Left ventricle myocardium inferior (tissue), 1 donor: ENCODE measurements at regions not wholly inside any gene's neighbourhood (a gene's known extent, or its start where the extent isn't known, plus 50 kb on each side); places are given as distances from the start of the nearest gene placed in this dataset.

ENCODE experiments used
- DNase-seq: peaks from one replicate; pipeline ENCODE4 v3.0.0-alpha.2; 2020
- H3K27ac ChIP-seq: fragments of 200-600 bp; replicated peaks from 2 replicates; pipeline ENCODE4 v1.8.0; 2021
- H3K27me3 ChIP-seq: fragments of 200-600 bp; 2 replicates; pipeline ENCODE4 v1.8.0; 2021; ENCODE audit warnings: low read depth
- H3K36me3 ChIP-seq: fragments of 200-600 bp; 2 replicates; pipeline ENCODE4 v1.8.0; 2021
- H3K4me1 ChIP-seq: fragments of 200-600 bp; 2 replicates; pipeline ENCODE4 v1.8.0; 2021
- H3K4me3 ChIP-seq: fragments of 200-600 bp; 2 replicates; pipeline ENCODE4 v1.8.0; 2021; ENCODE audit warnings: mild to moderate bottlenecking, moderate library complexity
- H3K9me3 ChIP-seq: fragments of 200-600 bp; replicated peaks from 2 replicates; pipeline ENCODE4 v1.8.0; 2021
- CTCF ChIP-seq: fragments of 200-600 bp; IDR thresholded peaks from 2 replicates; pipeline ENCODE4 v1.8.0; 2021; ENCODE audit warnings: antibody characterized with exemption, mild to moderate bottlenecking, borderline replicate concordance
- intact Hi-C: fragments of 100-400 bp; cut with micrococcal nuclease; formaldehyde crosslinking; loops from one replicate; pipeline ENCODE4 v1.11.0; 2022
- donor health status: DM: no; HTN: yes; CAD: no; lungs with severe emphysema.

- intact Hi-C loops: no loop called here
These were observed 380.4 kb downstream of the POM121L12 start for GRCh38 chr7:53415816-53416215.

GRCh38 chr7:53418834-53419482, 383.5 kb downstream of the POM121L12 start:
- intact Hi-C loops: no loop called here
- Histone ChIP-seq H3K27ac (no peak overlapping the region), H3K36me3 (no peaks in the 10 kb centered on the region), H3K4me1 (no peaks in the 10 kb centered on the region), H3K9me3 (peaks cover 4% of the 10 kb centered on the region), H3K4me3 (no peak overlapping the region), H3K27me3 (no peaks in the 10 kb centered on the region)
- no peak for DNase-seq
- TF ChIP-seq CTCF: no peak

More at GRCh38 chr7:53415816-53416215, 380.4 kb downstream of the POM121L12 start:
- Histone ChIP-seq H3K4me3 (no peak overlapping the region), H3K27ac (no peak overlapping the region), H3K27me3 (no peaks in the 10 kb centered on the region), H3K9me3 (peaks cover 5% of the 10 kb centered on the region), H3K4me1 (no peaks in the 10 kb centered on the region), H3K36me3 (no peaks in the 10 kb centered on the region)
- no peak for DNase-seq
- no peak for TF ChIP-seq CTCF

DNA sequence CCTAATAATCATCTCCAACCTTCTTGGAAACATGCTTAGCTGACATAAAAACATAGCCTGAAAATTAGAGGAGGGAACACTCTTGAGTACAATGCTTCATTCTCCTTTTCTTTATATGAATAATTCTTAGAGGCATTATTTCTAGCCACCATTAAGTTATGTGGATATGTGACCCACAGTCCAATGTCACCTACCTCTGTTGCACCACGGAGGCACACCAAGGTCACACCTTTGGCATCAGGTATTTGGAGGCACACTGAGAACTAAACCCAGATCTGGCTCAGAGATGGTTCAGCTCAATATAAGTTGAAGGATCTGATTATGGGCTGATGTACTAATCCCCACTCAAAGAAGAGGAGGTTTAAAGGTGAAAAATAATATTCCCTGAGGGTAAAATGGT, 385.1 kb downstream of the POM121L12 start:
- Histone ChIP-seq H3K9me3 (no peaks in the 10 kb centered on the region), H3K4me1 (no peaks in the 10 kb centered on the region), H3K4me3 (no peak overlapping the region), H3K27me3 (no peaks in the 10 kb centered on the region), H3K27ac (no peak overlapping the region), H3K36me3 (no peaks in the 10 kb centered on the region)
- intact Hi-C loops: no loop called here
- TF ChIP-seq CTCF: no peak
- DNase-seq: no peak

- Histone ChIP-seq H3K9me3 (no peaks in the 10 kb centered on the region), H3K4me1 (no peaks in the 10 kb centered on the region), H3K36me3 (no peaks in the 10 kb centered on the region), H3K4me3 (no peak overlapping the region), H3K27me3 (no peaks in the 10 kb centered on the region), H3K27ac (no peak overlapping the region)
- intact Hi-C loops: no loop called here
- DNase-seq: no peak
- no peak for TF ChIP-seq CTCF
These were observed 386.9 kb downstream of the POM121L12 start for GRCh38 chr7:53422291-53422690.

DNA sequence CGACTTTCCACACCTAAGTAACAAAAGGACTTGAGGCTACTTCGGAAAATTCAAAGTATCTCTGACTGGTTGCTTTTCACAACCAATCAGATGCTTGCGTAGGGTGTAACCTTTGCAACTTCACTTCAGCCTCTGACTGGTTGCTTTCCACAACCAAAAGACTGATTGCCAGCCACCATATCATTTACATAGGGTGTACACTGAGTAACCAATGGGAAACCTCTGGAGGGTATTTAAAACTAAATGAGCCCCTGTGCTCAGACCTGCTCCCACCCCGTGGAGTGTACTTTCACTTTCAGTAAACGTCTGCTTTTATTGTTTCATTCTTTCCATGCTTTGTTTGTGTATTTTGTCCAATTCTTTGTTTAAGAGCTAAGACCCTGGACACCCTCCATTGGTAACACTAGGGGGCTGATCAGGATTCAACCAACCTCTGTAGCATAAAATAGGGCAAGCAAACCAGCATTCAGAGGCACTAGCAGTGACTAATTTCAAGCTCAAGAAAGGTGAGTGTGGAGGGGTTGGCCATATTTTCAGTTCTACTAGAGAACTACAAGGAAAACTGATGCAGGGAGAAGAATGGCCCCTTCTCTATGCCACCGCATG, 390.8 kb downstream of the POM121L12 start:
- Histone ChIP-seq H3K9me3 (peaks cover 9% of the 10 kb centered on the region), H3K4me1 (no peaks in the 10 kb centered on the region), H3K27ac (no peak overlapping the region), H3K27me3 (no peaks in the 10 kb centered on the region), H3K36me3 (no peaks in the 10 kb centered on the region), H3K4me3 (no peak overlapping the region)
- no peak for DNase-seq
- no peak for TF ChIP-seq CTCF
- intact Hi-C loops: no loop called here
